TTC549 (cell line): ENCODE measurements at regions not wholly inside any gene's neighbourhood (a gene's known extent, or its start where the extent isn't known, plus 50 kb on each side); places are given as distances from the start of the nearest gene placed in this dataset.
"Not testable (repeated sequence)": the region's sequence is repeated elsewhere in the genome, so short reads cannot be mapped to it uniquely, and the experiment has no call there.

Source experiments
- FAIRE-seq: peaks from 2 replicates; lab custom pipeline; 2012; peaks lifted over from hg19 to GRCh38; lab: Jason Lieb, UNC

DNA sequence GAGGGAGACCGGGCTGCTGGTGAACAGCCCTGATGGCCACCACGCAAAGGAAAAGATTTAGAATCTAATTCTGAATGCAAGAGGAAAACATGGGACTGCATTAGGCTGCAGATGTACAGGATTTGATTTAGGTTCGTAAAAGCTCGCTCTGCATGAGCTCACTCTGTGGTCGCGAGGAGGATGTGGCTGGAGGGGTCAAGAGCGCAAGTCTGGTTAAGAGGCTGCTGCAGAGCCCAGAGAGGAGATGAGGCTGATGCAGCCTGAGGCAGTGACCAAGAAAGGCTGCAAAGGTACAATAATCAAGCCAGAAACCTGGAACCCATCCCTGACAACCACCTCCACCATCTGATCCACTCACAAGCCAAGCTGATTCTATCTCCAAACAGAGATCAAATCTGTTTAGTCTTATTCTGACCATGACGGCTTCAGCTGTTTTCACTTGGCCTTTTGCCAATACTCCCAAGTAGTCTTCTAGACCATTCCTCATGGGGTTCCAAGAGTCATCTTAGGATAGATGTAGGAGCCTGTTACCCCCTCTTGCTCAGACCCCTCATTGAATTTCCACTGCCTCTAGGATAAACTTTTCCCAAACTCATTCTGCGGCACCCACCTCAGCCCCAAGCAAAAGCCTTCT, 58.9 kb upstream of the ARL4C start:
- no peak for FAIRE-seq

DNA sequence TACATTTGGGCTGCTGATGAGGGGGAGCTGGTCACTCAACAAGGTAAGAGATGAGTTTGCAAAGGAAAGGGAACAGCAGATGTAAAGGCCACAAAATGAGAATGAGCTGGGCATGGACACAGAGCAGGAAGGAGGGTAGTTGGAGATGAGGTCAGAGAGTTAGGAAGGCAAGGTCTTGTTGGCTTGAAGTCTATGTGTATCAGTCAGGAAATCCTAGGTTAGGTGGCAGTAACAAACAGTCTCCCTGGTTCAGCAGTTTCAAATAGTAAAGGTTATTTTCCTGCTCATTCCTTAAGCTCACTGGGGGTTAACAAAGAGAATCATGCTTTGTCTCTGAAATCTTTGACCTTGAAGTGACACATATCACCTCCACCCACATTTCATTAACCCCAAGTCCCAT, 58.3 kb upstream of the ARL4C start:
- no peak for FAIRE-seq

DNA sequence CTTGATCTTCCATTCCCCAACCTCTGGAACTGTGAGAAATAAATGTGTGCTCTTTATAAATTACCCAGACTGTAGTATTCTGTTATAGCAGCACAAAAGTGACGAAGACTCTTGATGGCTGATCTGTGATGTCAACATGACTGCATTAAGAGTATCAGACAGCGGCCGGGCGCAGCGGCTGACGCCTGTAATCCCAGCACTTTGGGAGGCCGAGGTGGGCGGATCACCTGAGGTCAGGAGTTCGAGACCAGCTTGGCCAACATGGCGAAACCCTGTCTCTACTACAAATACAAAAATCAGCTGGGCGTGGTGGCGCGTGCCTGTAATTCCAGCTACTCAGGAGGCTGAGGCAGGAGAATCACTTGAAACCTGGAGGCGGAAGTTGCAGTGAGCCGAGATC, 56.3 kb upstream of the ARL4C start:
- FAIRE-seq: not testable (repeated sequence)

DNA sequence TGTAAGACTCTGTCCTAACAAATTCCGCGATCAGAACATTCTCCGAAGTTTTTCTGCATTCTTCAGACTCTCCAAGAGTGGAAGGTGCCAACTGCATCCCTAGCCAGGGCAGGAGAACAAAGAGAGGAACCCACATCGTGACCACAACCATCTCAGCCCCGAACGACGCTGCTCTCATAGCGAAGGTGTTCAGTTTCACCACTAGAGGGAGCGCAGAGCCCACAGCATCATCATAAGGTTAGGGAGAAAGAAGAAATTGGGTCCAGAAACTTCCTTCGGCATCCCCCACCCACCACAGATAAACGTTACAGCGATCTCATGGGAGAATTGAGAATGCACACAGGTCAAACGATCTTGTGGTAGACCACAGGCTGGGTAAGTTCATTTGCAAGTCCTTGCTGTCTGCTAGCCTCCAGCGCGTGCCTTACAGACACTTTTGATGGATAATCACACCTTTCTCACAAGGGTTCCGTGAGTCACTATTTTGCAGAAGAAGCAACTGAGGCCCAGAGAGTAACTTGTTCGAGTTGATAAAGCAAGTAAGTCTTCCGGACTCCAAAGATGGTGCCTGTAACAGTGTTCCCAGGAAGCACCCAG, 53.7 kb upstream of the ARL4C start:
- no peak for FAIRE-seq

DNA sequence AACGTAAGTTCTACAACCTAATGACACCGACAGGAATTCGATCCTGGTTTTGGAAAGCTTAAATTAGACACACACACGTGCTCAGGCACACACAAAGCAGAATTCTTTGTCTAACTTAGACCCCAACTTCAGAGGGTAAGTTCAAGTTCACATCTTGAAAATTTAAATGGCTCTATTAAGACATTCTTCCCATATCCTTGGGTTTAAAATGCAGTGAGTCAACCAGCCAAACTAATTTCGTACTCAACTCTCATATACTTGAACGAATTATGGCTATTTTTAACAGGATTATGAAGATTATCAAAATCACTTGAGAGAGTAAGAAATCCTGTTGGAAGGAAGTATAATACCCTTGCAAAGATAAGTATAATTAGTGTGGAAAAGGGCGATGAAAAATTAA, 53.2 kb upstream of the ARL4C start:
- no peak for FAIRE-seq

DNA sequence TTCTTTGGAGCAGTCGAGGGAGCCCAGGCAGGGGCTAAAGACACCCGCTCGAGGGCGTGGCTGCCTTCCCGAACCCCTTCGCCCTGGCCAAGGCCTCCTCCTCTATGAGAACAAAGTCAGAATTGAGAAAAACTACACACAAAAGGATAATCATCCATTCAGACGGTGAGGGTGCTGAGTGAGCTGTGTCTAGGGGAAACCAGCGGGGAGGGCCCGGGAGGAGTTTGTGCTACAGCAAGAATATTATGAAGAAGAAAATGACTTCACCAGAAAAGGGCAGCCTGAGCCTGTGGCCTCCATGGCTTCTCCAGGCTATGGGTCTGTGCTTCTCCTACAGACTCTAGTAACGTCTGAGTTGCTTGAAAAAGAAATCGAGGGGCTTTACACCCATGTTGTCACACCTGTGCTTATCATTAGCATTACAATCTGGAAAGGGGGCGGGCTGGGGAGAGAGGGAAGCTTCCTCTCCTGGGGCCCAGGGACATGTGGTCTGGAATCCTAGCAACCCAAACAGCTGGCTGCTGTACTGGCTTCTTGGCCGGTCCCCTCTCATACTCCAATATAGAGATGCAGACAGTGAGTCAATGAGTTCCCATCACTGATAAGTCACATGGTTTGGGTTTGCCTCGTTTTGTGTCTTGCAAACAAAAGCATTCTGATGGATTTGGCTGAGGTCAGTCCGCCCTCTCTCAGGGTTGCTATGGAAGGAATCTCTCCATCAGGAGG, 52.0 kb upstream of the ARL4C start:
- FAIRE-seq: no peak

DNA sequence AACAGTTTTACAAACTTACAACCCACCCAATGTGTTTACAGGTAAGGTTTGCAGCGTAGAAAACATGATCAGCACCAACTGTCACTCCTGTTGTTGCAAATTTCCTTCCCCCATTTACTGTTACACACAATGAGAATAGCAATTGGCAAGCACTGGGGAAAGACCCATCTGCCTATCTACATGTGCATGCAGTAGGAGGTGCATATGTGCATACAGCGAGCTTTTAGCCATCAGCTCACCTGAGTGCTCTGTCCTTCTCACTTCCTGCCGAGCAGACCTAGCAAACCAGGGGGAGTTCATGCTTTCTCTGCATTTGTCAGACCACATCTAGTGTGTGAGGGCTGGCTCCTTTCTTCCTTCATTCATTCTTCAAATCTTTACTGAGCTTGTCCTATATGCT, 49.9 kb upstream of the ARL4C start:
- no peak for FAIRE-seq
